ENCODE measurements at regions not wholly inside any gene's neighbourhood (a gene's known extent, or its start where the extent isn't known, plus 50 kb on each side); places are given as distances from the start of the nearest gene placed in this dataset.

DNA sequence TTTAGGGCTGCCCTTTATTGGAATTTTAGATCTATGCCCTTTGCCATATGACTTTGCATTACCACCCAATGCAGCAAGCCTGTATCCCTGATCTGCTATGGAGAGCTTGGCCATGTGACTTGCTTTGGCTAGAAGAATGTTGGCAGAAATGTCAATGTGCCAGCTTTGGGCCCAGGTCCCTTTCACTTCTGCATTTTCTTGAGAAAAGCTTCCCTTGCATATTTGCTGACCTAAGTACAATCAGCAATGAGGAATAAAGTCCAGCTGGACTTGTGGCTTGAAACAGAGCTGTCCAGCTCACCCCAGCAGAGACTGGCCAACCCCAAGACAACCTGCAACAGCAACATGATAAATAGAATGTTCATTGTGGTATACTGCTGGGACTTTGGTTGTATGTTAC lies 135.9 kb downstream of the PAH start:
- TF ChIP-seq POLR2A (IDR thresholded peaks at IDR 0.05; ENCODE audit: low read length): no peak
- no peak for TF ChIP-seq GATA1 (IDR thresholded peaks at IDR 0.05; ENCODE audit: low read depth, low read length)

Measured in erythroblast (primary cell).